T47D (cell line): ENCODE measurements at regions not wholly inside any gene's neighbourhood (a gene's known extent, or its start where the extent isn't known, plus 50 kb on each side); places are given as distances from the start of the nearest gene placed in this dataset.
A peak's percentile ranks its signal among the peaks of the same experiment; 100 is the strongest.

ENCODE experiments used
- DNase-seq, 2 experiments: peaks; one replicate each; pipeline versions ENCODE4 v3.0.0 to v3.0.0-alpha.2; 2011 to 2012; ENCODE audit warnings: low read depth in 1 of 2, low spot score in 1 of 2
- JUND ChIP-seq: IDR thresholded peaks from 2 replicates; pipeline ENCODE4 v1.6.1; 2012; ENCODE audit warnings: low read depth
- in situ Hi-C: cut with HindIII; loops from 2 replicates; pipeline ENCODE4 v1.10.0; 2016; ENCODE audit warnings: low sequenced_read_pairs, low pct_unique_long_range_greater_than_20kb

- DNase-seq: no peak
- in situ Hi-C loops: no loop called here
- TF ChIP-seq JUND: no peak
These were observed 330.6 kb downstream of the DUSP10 start for GRCh38 chr1:221411283-221411682.

- TF ChIP-seq JUND: no peak
- in situ Hi-C loops: no loop called here
- DNase-seq: no peak
These were observed 326.9 kb downstream of the DUSP10 start for GRCh38 chr1:221414772-221415539.

GRCh38 chr1:221415651-221416050, 326.2 kb downstream of the DUSP10 start:
- no peak for TF ChIP-seq JUND
- in situ Hi-C loops: no loop called here
- DNase-seq: no peak

GRCh38 chr1:221416142-221416541, 325.7 kb downstream of the DUSP10 start:
- no peak for DNase-seq
- in situ Hi-C loops: no loop called here
- no peak for TF ChIP-seq JUND

GRCh38 chr1:221416723-221417122, 325.2 kb downstream of the DUSP10 start:
- DNase-seq: no peak
- in situ Hi-C loops: no loop called here
- no peak for TF ChIP-seq JUND

GRCh38 chr1:221418346-221418745, 323.5 kb downstream of the DUSP10 start:
- in situ Hi-C loops: no loop called here
- no peak for DNase-seq
- TF ChIP-seq JUND: no peak

- TF ChIP-seq JUND: no peak
- in situ Hi-C loops: no loop called here
- no peak for DNase-seq
These were observed 322.3 kb downstream of the DUSP10 start for GRCh38 chr1:221419513-221420095.

GRCh38 chr1:221429264-221429663, 312.6 kb downstream of the DUSP10 start:
- DNase-seq: no peak
- in situ Hi-C loops: no loop called here
- TF ChIP-seq JUND: no peak

GRCh38 chr1:221430152-221430960, 311.5 kb downstream of the DUSP10 start:
- no peak for TF ChIP-seq JUND
- no peak for DNase-seq
- in situ Hi-C loops: no loop called here

- DNase-seq: no peak
- in situ Hi-C loops: no loop called here
These were observed 310.7 kb downstream of the DUSP10 start for GRCh38 chr1:221431068-221431651.

GRCh38 chr1:221431961-221432360, 309.9 kb downstream of the DUSP10 start:
- no peak for DNase-seq
- no peak for TF ChIP-seq JUND
- in situ Hi-C loops: no loop called here

More at GRCh38 chr1:221431068-221431651, 310.7 kb downstream of the DUSP10 start:
- no peak for TF ChIP-seq JUND

GRCh38 chr1:221435504-221435904, 306.4 kb downstream of the DUSP10 start:
- peak; percentile 13 to 58 for DNase-seq
- in situ Hi-C loops: no loop called here

GRCh38 chr1:221437171-221437570, 304.7 kb downstream of the DUSP10 start:
- in situ Hi-C loops: no loop called here
- DNase-seq: no peak
- no peak for TF ChIP-seq JUND

More at GRCh38 chr1:221435504-221435904, 306.4 kb downstream of the DUSP10 start:
- TF ChIP-seq JUND: no peak
